Ovary (tissue), 3 donors: ENCODE measurements at regions not wholly inside any gene's neighbourhood (a gene's known extent, or its start where the extent isn't known, plus 50 kb on each side); places are given as distances from the start of the nearest gene placed in this dataset.

Experiments used
- CTCF ChIP-seq, 3 donors: fragments of 450-650 bp in 2 of 3; fragments of 200-600 bp in 1 of 3; IDR thresholded peaks; one replicate each; pipeline versions ENCODE4 v1.5.1 to v1.8.0; 2016 to 2022; ENCODE audit warnings: antibody characterized with exemption in 3 of 3, mild to moderate bottlenecking in 1 of 3
- EP300 ChIP-seq: sonication (generic); formaldehyde crosslinking; IDR thresholded peaks from one replicate; pipeline ENCODE4 v1.6.1; 2017; ENCODE audit warnings: antibody characterized with exemption
- donor health status: DM: no; HTN: no; CAD: no.

GRCh38 chr11:8841899-8842298, 69.1 kb upstream of the AKIP1 start:
- TF ChIP-seq EP300 (no peak), CTCF (IDR thresholded peaks at IDR 0.05) (no peak)
